K562 (cell line): ENCODE measurements at regions not wholly inside any gene's neighbourhood (a gene's known extent, or its start where the extent isn't known, plus 50 kb on each side); places are given as distances from the start of the nearest gene placed in this dataset.

Experiments used
- TF ChIP-seq, protein P1 (sequence below): fragments of 200-600 bp; sonication (generic); IDR thresholded peaks from one replicate; pipeline ENCODE4 v1.6.1; 2012; ENCODE audit warnings: mild to moderate bottlenecking, low read depth, low read length, inconsistent platforms

DNA sequence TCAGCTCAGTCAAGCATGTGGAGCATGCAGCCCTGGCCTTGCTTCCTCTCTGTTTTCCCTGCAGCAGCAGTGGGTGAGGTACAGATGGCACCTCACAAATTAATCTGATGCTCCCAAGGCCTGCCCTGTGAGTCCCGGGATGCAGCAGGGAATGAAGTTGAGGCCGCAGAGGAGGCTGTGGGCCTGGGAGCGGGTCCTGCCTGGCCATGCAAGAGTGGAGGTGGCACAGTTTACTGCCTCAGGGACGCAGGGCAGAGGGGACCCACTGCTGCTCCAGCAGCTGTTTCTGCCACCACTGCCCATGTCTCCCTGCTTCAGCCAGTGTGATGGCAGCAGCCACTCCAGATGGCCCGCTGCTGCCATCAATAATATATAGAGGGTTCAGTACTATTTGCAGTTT lies 474.6 kb downstream of the EPHA5 start (continued):
- TF ChIP-seq, protein P1, sequence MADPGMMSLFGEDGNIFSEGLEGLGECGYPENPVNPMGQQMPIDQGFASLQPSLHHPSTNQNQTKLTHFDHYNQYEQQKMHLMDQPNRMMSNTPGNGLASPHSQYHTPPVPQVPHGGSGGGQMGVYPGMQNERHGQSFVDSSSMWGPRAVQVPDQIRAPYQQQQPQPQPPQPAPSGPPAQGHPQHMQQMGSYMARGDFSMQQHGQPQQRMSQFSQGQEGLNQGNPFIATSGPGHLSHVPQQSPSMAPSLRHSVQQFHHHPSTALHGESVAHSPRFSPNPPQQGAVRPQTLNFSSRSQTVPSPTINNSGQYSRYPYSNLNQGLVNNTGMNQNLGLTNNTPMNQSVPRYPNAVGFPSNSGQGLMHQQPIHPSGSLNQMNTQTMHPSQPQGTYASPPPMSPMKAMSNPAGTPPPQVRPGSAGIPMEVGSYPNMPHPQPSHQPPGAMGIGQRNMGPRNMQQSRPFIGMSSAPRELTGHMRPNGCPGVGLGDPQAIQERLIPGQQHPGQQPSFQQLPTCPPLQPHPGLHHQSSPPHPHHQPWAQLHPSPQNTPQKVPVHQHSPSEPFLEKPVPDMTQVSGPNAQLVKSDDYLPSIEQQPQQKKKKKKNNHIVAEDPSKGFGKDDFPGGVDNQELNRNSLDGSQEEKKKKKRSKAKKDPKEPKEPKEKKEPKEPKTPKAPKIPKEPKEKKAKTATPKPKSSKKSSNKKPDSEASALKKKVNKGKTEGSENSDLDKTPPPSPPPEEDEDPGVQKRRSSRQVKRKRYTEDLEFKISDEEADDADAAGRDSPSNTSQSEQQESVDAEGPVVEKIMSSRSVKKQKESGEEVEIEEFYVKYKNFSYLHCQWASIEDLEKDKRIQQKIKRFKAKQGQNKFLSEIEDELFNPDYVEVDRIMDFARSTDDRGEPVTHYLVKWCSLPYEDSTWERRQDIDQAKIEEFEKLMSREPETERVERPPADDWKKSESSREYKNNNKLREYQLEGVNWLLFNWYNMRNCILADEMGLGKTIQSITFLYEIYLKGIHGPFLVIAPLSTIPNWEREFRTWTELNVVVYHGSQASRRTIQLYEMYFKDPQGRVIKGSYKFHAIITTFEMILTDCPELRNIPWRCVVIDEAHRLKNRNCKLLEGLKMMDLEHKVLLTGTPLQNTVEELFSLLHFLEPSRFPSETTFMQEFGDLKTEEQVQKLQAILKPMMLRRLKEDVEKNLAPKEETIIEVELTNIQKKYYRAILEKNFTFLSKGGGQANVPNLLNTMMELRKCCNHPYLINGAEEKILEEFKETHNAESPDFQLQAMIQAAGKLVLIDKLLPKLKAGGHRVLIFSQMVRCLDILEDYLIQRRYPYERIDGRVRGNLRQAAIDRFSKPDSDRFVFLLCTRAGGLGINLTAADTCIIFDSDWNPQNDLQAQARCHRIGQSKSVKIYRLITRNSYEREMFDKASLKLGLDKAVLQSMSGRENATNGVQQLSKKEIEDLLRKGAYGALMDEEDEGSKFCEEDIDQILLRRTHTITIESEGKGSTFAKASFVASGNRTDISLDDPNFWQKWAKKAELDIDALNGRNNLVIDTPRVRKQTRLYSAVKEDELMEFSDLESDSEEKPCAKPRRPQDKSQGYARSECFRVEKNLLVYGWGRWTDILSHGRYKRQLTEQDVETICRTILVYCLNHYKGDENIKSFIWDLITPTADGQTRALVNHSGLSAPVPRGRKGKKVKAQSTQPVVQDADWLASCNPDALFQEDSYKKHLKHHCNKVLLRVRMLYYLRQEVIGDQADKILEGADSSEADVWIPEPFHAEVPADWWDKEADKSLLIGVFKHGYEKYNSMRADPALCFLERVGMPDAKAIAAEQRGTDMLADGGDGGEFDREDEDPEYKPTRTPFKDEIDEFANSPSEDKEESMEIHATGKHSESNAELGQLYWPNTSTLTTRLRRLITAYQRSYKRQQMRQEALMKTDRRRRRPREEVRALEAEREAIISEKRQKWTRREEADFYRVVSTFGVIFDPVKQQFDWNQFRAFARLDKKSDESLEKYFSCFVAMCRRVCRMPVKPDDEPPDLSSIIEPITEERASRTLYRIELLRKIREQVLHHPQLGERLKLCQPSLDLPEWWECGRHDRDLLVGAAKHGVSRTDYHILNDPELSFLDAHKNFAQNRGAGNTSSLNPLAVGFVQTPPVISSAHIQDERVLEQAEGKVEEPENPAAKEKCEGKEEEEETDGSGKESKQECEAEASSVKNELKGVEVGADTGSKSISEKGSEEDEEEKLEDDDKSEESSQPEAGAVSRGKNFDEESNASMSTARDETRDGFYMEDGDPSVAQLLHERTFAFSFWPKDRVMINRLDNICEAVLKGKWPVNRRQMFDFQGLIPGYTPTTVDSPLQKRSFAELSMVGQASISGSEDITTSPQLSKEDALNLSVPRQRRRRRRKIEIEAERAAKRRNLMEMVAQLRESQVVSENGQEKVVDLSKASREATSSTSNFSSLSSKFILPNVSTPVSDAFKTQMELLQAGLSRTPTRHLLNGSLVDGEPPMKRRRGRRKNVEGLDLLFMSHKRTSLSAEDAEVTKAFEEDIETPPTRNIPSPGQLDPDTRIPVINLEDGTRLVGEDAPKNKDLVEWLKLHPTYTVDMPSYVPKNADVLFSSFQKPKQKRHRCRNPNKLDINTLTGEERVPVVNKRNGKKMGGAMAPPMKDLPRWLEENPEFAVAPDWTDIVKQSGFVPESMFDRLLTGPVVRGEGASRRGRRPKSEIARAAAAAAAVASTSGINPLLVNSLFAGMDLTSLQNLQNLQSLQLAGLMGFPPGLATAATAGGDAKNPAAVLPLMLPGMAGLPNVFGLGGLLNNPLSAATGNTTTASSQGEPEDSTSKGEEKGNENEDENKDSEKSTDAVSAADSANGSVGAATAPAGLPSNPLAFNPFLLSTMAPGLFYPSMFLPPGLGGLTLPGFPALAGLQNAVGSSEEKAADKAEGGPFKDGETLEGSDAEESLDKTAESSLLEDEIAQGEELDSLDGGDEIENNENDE = no peak
